ENCODE measurements at regions not wholly inside any gene's neighbourhood (a gene's known extent, or its start where the extent isn't known, plus 50 kb on each side); places are given as distances from the start of the nearest gene placed in this dataset.
"Not testable (repeated sequence)": the region's sequence is repeated elsewhere in the genome, so short reads cannot be mapped to it uniquely, and the experiment has no call there.

DNA sequence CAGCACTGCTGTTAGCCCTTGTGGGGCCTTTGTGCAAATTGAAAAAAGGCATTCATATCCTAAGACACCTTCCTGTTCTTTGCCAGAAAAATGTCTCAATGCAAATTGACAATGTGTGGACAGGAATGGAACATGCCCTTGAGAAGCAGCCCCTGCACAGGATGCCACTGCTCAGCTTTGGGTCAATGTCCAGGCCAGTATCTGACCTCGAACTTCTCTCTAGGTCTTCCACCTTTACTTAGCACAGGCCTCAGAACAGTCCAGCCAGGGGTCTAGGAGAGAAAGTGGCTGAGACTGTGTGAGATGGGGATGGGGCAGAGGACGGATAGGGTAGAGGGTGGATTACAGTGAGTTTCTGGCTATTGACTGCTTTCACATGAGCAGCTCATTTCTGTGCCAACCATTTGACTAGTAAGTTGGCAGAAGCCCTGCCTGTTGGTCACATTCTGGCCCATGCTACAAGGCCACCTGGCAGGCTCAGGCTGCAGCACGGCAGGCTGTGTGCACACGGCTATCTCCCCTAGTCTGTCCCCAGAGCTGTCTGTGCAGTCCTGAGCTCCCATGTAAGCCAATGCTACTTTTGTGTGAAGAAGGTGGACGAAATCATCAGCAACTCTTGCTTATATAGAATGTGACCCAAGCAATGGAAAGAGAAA lies 254.5 kb upstream of the PLGLB1 start:
- not testable (repeated sequence) for DNase-seq

- not testable (repeated sequence) for DNase-seq
These were observed 255.0 kb upstream of the PLGLB1 start for GRCh38 chr2:87276673-87277072.

DNA sequence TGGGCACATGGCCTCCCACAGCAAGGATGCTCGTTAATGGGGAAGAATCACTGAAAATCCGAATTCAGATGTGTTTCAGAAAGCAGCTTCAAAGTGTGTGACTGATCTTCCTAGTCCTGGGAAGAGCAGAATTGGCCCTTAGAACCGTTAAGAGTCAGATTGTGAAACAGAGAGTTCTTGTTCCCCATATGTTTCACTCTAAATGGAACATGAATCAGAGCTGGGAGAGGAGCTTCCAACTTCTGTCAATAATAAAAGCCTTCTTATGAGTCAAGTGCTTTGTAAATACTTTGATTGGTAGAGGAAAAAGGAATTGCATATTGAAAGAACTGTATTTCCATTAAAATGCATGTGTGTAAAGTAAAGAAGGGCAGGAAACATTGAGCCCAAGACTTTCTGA lies 256.1 kb upstream of the PLGLB1 start:
- DNase-seq, result not testable (repeated sequence)

DNA sequence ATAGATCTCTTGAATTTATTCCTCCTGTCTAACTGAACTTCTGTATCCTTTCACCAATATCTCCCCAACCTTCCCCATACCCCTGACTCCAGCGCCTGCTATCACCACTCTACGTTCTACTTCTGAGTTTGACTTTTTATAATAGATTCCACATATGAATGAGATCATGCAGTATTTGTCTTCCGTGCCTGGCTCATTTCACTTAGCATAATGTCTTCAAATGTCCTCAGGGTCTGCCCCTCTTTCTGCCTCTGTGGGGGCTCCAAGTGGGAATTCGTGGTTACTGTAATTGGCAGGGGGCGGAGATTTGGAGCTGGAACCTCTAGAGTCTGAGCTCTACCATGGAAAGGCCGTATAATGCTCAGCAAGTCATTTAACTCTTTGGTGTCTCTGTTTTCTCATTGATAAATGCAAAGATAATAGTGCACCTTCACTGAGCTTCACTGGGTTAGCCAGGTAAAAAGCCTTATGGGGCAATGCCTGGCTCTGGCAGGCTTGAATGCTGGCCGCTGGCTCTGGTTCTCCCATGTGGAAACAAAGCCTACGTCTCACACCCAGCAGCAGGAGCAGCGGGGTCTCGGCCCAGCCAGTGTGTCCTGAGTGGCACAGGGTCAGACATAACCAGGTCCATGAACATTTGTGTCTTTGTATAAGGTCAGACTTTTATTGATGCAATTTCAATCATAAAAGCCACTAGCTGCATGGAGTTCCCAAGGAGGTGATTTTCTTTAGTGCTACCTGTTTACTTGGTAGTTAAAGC lies 259.1 kb upstream of the PLGLB1 start:
- not testable (repeated sequence) for DNase-seq

GRCh38 chr2:87283735-87284470 lies 262.3 kb upstream of the PLGLB1 start:
- DNase-seq, result not testable (repeated sequence)

DNA sequence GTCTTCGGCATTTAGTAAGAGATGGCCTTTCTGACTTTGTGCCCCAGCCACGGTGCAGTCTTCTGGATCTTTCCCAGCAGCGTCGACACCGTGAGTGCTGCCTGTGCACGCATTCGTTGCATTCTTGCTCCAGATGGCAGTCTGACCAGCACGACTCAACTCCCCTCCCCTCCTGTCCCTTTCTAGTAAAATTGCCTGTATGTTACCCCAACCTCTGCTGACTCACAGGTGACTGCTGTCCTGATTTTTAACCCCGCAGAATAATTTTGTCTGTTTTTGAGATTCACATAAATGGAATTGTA lies 262.8 kb upstream of the PLGLB1 start:
- not testable (repeated sequence) for DNase-seq

DNA sequence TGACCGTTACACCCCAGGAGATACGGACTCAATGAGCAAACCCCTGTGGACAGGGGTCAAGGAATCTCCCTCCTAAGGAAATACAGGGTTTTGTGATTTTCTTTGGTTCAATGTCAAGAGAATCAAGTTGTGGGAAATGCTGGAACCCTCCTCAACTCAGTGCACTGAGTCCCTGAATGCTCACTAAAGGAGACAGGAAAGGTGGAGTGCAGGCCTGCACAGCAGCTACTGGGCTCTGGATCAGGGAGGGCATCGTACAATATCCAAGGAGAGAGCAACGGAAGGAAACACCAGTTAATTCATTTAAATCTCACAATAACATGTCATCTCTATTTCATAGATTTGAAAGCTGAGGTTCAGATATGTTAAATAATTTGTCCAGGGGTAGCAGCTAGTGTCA lies 263.5 kb upstream of the PLGLB1 start:
- not testable (repeated sequence) for DNase-seq

- peak; percentile 12 for DNase-seq
These were observed 269.1 kb upstream of the PLGLB1 start for GRCh38 chr2:87290566-87291307.

- DNase-seq, result peak; percentile 4
These were observed 270.0 kb upstream of the PLGLB1 start for GRCh38 chr2:87291400-87292200.

GRCh38 chr2:87293931-87294594 lies 272.4 kb upstream of the PLGLB1 start:
- DNase-seq, result not testable (repeated sequence)

DNA sequence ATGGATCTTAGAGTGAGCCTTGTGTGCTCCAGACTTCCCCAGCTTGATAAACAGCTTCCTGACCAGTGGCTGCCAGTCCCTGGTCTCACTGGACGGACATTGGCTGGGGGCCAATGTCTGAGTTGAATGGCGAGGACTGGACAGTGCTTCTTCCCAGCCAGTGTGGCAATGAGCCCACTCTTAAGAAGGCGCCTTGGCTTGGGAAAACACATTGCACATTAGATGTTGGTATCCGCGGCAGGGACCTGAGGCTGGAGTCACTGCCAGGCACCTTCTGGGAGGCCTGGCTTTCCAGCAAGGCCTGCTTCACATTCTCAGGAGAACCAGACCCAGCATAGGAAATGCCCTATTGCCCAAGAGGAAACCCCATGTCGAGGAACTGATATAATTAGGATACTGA lies 273.5 kb upstream of the PLGLB1 start:
- not testable (repeated sequence) for DNase-seq

GRCh38 chr2:87301349-87301748 lies 279.7 kb upstream of the PLGLB1 start:
- not testable (repeated sequence) for DNase-seq

DNA sequence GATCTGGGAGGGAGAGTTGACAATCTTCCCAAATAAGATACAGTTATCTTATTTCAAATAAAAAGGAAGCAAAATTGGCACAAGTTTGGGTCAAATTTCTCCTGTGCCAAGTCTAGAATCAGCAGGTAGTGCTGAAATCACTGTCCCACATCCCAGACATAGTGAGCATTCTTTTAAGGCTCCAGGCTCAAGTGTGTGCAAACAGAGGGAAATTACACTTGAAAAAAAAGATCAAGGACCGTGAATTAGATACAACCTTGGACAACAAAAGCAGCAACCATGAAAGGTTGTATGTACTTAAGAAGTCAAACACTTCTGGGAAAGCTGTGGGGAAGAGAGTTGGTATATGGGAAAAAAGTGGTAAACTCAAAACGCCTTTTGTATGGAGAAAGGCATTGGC lies 280.2 kb upstream of the PLGLB1 start:
- not testable (repeated sequence) for DNase-seq

- DNase-seq, result not testable (repeated sequence)
These were observed 287.0 kb upstream of the PLGLB1 start for GRCh38 chr2:87308621-87309020.

DNA sequence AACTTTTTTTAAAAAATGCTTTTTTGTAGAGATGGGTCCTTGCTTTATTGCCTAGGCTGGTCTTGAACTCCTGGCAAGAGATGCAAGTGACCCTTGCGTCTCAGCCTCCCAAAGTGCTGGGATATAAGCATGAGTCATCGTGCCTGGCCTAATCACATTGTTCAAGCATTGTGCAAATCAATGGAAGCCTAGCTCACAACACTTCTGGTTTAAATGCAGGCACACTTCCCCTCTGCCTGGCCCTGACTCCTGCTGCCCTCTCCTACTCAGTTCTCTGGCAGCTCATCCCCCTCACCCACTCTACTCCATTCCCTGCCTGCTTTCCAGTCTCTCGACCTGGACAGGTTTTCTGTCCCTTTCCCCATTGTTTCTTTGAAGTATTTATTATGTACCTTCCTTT lies 288.1 kb upstream of the PLGLB1 start:
- not testable (repeated sequence) for DNase-seq

DNA sequence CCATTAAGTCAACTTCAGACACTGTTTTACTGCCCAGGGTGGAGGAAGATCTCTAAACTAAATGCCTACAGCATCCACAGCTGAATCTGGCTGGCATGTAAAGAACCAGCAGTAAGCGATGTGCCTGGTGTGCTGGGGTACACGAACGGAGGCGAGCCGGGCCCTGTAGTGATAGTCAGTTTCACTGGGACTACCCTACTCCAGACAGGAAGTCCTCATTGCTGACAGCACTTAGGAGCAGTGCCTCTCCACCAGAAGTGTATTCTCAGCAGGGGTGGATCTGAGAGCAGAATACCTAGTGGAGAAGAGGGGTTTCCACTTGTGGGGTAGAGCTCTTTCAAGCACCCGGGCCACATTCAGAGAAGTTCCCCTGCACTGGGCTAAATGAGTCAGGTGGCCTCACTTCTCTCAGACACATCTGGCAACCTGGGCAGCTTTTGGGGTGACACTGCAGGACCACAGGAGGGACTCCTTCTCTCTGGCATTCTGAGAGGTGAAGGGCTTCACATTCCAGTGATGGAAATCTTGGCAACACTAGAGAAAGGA lies 290.3 kb upstream of the PLGLB1 start:
- DNase-seq, result not testable (repeated sequence)

DNA sequence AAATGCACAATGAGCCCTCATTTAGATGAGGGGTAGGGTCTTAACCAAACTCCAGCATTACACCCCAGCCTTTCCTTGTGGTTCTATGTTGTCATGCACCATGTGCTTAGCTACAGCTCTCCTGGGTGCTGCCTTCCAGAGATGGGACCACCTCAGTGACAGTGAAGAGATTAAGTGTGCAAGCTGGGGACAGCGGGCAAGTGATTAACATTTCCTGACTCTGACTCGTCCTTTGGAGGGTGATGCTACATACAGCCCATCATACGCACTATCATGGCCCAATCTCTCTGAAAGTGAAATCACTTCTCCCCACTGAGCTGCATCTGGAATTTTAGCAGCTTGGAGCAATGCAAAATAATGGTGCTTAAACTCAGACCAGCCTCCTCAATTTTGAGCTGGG lies 293.0 kb upstream of the PLGLB1 start:
- DNase-seq, result not testable (repeated sequence)

- not testable (repeated sequence) for DNase-seq
These were observed 293.7 kb upstream of the PLGLB1 start for GRCh38 chr2:87315183-87315902.

- DNase-seq, result not testable (repeated sequence)
These were observed 295.5 kb upstream of the PLGLB1 start for GRCh38 chr2:87317193-87317592.

DNA sequence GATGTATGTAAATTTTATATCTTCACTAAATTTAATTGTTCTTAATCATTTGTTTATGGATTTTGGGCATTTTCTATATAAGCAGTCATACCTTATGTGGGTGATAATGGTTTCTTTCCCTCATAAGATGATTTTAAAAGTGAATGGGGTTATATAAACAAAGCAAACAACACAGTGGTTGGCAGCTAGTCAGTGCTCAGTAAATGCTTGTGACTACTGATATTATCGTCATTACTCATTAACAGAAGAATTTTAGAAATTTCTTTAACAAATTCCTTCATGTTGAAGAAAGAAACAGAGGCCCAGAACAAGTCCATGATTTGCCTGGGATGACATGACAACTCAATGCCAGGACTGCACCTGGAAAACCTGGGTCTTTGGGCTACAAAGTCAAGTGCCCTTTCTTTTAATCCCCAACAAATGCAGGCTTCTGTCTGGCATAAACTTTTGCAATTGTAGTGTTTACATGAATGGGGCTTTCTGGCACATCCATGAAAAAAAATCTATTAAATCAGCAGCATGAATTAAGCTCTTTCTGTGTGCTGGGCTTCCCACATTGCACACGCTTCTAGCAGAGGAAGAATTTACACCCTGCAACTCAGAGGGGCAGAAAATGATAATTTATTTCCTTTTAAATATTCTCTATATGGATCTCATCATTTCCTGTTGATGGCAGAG lies 297.3 kb upstream of the PLGLB1 start:
- not testable (repeated sequence) for DNase-seq

Measured in hematopoietic multipotent progenitor cell treated with erythropoietin and hydrocortisone succinate and interleukin-3 and kit ligand, for 6 days (in vitro differentiated cells).